CD4-positive, alpha-beta T cell treated with Interferon gamma for 1 hour (primary cell): ENCODE measurements at regions not wholly inside any gene's neighbourhood (a gene's known extent, or its start where the extent isn't known, plus 50 kb on each side); places are given as distances from the start of the nearest gene placed in this dataset.
"Not testable (repeated sequence)": the region's sequence is repeated elsewhere in the genome, so short reads cannot be mapped to it uniquely, and the experiment has no call there.

Source experiments
- DNase-seq: peaks from one replicate; pipeline ENCODE4 v3.0.0-alpha.2; 2020

GRCh38 chr11:82533628-82534327 lies 199.9 kb downstream of the FAM181B start:
- DNase-seq = no peak

GRCh38 chr11:82529936-82530335 lies 203.7 kb downstream of the FAM181B start:
- DNase-seq = no peak

DNA sequence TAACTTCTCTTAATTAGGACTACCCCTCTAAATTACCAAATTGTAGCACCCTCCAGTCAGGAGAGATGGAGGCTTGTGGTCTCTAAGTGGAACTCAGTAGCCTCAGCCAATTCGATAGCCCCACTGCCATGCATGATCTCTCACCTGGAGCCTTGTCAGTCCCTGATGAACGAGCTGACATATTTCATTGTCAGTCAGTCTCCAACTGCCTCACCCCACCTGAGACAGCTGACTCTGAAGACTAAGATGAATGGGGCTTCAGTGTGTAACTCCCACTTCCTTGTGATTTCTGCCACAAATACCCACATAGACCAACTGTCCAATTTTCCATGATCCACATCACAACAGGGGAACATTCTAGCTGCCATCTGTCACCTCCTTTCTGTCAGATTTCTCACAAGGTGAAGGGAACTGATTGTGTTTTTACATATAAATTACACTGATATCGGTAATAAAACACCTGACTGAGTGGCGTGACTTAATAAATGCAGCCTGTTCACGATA lies 206.5 kb downstream of the FAM181B start:
- DNase-seq = no peak

DNA sequence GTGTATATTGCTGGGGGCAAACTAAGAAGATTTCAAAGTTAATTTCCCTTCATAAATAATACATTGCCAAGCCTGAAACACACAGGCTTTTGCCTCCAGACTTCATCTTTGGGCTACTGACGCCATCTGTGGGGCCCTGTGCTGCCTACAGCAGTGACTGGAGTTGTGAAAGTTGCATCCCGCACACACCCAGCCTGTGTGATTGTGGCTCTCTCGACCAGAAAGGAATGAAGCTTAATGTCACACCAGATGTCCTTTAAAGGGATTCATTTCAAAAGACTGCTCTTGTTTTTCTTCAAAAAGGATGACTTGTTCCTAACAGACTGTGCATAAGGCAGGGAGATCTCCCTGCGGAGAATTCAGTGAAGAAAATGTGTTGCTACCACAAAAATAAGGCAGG lies 210.5 kb downstream of the FAM181B start:
- no peak for DNase-seq

DNA sequence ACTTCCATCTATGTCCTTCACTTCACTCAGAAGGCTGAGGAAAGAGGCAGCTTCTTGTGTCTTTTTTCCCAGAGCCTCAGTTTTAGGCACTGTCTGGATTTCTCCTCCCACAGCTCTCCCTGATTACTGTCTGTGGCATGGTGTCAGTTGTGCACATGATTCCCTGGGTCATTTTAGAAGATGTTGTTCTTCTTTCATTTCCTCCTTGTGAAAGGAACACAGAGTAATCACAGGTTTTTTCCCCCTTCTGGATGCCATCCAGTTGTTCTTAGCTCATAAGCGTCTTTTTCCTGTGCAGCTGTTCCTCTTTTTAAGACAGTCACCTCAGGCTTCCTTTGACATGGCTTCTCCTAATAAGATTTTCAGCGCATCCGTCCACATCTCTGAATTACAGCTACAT lies 212.2 kb downstream of the FAM181B start:
- no peak for DNase-seq

GRCh38 chr11:82507288-82507687 lies 226.4 kb downstream of the FAM181B start:
- DNase-seq = no peak

GRCh38 chr11:82505379-82505778 lies 228.3 kb downstream of the FAM181B start:
- DNase-seq = no peak

DNA sequence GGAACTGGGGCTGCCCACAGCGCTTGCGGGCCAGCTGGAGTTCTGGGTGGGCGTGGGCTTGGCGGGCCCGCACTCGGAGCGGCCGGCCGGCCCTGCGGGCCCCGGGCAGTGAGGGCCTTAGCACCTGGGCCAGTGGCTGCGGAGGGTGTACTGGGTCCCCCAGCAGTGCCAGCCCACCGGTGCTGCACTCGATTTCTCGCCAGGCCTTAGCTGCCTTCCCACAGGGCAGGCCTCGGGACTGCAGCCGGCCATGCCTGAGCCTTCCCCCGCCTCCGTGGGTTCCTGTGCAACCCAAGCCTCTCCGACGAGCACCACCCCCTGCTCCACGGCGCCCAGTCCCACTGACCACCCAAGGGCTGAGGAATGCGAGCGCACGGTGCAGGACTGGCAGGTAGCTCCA lies 232.5 kb downstream of the FAM181B start:
- not testable (repeated sequence) for DNase-seq

- DNase-seq = no peak
These were observed 238.7 kb downstream of the FAM181B start for GRCh38 chr11:82494988-82495432.

DNA sequence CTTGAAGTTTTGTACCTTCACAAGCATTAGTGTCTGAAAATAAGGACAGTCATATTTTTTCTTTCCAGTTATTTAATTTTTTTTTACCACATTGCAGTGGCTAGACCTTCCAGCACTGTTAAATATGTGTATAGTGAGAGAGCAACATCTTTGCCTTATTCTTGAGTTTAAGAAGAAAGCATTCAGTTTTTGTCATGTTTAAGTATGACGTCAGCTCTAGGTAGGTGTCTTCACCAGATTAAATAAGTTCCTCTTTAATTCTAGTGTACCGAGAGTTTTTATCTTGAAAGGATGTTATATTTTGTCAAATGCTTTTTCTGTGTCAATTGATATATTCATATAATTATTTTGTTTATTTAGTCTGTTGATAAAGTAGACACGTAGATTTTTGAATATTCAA lies 258.8 kb downstream of the FAM181B start:
- no peak for DNase-seq

DNA sequence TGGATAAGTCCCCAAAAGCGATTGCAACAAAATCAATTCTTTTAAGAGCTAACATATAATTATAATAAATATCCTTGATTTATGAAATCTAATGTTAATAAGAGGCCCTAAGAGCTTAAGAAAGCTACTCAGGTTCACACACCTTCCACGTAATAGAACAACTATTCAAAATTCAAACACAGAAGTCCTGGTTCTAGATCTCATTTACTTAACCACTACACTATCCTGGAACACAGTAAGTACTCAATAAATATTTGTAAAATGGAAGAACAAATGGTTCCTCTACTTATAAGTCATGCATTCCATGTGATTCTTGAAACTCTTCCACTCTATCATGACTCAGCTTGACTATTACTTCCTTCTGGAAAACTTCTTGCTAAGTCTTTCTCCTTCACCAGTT lies 268.2 kb downstream of the FAM181B start:
- no peak for DNase-seq

- no peak for DNase-seq
These were observed 270.9 kb downstream of the FAM181B start for GRCh38 chr11:82462608-82463242.

DNA sequence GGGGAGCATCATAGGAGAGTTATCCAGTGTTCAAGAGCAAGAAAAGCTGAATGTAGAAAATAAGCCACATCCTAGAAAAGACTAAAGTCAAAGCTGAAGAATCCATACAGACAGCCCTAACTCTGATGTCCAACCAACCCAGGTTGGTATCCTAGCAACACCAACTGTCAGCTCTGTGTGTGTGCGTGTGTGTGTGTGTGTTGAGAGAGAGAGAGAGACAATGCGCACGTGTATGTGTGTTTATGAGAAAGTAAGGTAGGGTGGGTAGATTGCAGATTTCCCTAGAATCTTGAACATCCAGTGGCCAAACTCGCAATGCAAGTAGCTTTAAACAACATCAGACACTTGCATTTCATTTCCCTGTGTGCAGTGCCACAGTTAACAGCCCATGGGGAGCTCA lies 274.9 kb downstream of the FAM181B start:
- DNase-seq = no peak

- DNase-seq = no peak
These were observed 275.5 kb downstream of the FAM181B start for GRCh38 chr11:82458147-82458546.

GRCh38 chr11:82450996-82451395 lies 282.7 kb downstream of the FAM181B start:
- DNase-seq = no peak

DNA sequence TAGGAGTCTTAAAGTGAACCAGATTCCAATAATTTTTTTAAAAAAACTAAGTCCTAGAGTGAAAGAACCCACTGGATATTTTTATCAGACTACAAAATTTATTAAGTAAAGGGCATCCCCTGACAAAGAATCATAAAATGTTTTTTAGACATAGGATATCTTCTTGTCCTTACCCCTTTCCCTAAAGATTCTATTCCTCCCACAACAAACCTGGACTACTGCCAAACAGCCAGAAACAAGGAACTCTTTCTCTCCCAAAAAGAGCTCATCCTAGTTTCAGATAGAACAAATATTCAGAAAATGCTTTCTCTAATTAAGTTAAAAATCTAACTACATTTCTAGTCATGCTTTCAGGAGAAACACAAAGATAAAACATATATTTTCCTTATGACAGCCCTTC lies 327.1 kb downstream of the FAM181B start:
- DNase-seq = no peak

GRCh38 chr11:82405421-82405820 lies 328.2 kb downstream of the FAM181B start:
- DNase-seq = no peak

DNA sequence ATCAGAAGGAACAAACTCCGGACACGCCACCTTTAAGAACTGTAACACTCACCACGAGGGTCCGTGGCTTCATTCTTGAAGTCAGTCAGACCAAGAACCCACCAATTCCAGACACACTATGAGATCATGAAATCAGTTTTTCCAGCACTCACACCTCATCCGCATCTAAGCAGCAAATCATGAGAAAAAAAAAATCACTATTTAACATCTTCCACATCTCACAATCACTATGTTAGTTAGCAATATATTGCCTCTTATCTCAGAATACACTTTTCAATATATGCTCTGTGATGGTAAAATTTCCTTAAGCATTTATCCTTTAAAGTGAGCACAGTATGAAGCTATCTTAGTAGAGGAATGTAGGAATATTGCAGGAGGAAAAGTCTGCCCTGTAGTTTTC lies 328.7 kb downstream of the FAM181B start:
- no peak for DNase-seq

- DNase-seq = no peak
These were observed 329.9 kb downstream of the FAM181B start for GRCh38 chr11:82403640-82404305.

DNA sequence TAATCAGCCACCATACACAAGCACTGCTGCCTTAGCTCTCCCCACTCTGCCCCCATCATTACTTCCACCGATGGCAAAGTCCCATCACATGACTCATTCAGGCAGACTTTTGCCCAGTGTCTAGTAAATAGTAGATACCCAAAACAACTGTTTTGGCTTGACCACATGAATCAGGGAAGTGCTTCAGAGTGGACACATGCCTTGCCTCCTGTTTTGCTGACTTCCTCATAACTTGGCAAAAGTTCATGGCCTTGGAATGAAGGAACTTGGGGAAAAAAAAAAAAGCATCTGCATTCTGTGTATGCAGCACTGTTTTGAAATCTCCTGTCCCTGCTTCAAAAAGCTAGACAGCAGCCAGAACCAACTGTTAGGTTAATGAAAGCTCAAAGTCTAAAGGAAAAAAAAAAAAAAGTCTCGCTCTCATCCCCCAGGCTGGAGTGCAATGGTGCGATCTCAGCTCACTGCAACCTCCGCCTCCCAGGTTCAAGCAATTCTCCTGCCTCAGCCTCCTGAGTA lies 335.3 kb downstream of the FAM181B start:
- DNase-seq = no peak

GRCh38 chr11:82396639-82397038 lies 337.0 kb downstream of the FAM181B start:
- not testable (repeated sequence) for DNase-seq

- no peak for DNase-seq
These were observed 349.4 kb downstream of the FAM181B start for GRCh38 chr11:82384308-82384707.

DNA sequence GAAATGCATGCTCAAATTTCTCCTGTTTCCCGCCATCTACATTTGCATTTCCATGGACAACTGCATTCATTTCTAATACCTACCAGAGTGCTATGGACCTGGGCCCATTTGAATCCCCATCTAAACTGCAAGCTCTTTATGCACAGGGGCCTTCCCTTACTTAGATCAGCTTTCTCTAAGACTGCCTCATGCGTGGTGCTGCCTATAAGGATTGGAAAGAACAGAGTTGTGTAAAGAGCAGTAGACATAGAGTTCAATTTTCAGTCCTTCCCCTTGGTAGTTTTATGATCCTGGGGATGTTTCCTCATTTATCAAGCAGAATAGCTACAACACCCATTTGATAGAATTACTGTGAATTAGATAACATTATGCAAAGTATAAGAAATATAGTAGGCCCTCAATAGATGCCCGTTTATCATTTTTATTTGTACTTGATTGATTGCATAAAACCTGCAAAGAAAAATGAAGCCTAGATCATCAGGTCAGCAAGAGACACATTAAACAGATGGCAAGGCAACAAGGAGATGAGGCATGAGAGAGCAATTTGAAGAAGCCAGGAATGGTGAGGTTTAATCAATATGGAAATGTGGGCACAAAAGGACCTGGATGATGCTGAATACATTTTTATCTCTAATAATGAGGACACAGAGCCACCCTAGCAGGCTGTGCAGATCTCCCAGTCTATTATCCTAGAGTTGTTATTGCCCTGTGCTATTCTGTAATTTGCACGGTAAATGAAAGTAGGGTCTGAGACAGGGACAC lies 359.7 kb downstream of the FAM181B start:
- DNase-seq = no peak
